Neural crest cell (in vitro differentiated cells): ENCODE measurements at regions not wholly inside any gene's neighbourhood (a gene's known extent, or its start where the extent isn't known, plus 50 kb on each side); places are given as distances from the start of the nearest gene placed in this dataset.
"Not testable (repeated sequence)": the region's sequence is repeated elsewhere in the genome, so short reads cannot be mapped to it uniquely, and the experiment has no call there.

Experiments
- DNase-seq: peaks from one replicate; pipeline ENCODE4 v3.0.0; 2021; ENCODE audit warnings: low read depth, mixed read lengths, low spot score
- H3K27ac Mint-ChIP-seq: one replicate; pipeline ENCODE4 v1.8.0; 2021; ENCODE audit warnings: mild to moderate bottlenecking, mixed read lengths; ENCODE audit not compliant: unreplicated experiment
- H3K27me3 Mint-ChIP-seq: 2 replicates; pipeline ENCODE4 v1.8.0; 2021; ENCODE audit warnings: low read depth, mild to moderate bottlenecking, mixed read lengths
- H3K36me3 Mint-ChIP-seq: 2 replicates; pipeline ENCODE4 v1.8.0; 2021; ENCODE audit warnings: low read depth, mild to moderate bottlenecking, mixed read lengths
- H3K4me1 Mint-ChIP-seq: 2 replicates; pipeline ENCODE4 v1.8.0; 2021; ENCODE audit warnings: mixed read lengths
- H3K4me3 Mint-ChIP-seq: one replicate; pipeline ENCODE4 v1.8.0; 2021; ENCODE audit warnings: mild to moderate bottlenecking, mixed read lengths
- H3K9me3 Mint-ChIP-seq: 2 replicates; pipeline ENCODE4 v1.8.0; 2021; ENCODE audit warnings: mixed read lengths
- CTCF ChIP-seq: fragments of 200-600 bp; sonication (generic); conservative IDR thresholded peaks from 2 replicates; pipeline ENCODE4 v1.5.0; 2021; ENCODE audit warnings: antibody characterized with exemption, mild to moderate bottlenecking

- no peaks in the 10 kb centered on the region for H3K9me3 Mint-ChIP-seq
- H3K4me3 Mint-ChIP-seq, result no peak overlapping the region
- no peak for TF ChIP-seq CTCF
- no peak for DNase-seq
- H3K4me1 Mint-ChIP-seq, result peaks cover 23% of the 10 kb centered on the region
- H3K27ac Mint-ChIP-seq, result no peak overlapping the region
- no peaks in the 10 kb centered on the region for H3K36me3 Mint-ChIP-seq
- H3K27me3 Mint-ChIP-seq, result no peaks in the 10 kb centered on the region
Observed at GRCh38 chr18:60064271-60064670, 164.5 kb downstream of the PMAIP1 start.

GRCh38 chr18:60062831-60063230 lies 163.0 kb downstream of the PMAIP1 start:
- not testable (repeated sequence) for H3K9me3 Mint-ChIP-seq, H3K4me3 Mint-ChIP-seq, H3K36me3 Mint-ChIP-seq, H3K27me3 Mint-ChIP-seq, DNase-seq, H3K27ac Mint-ChIP-seq
- peaks cover 22% of the 10 kb centered on the region for H3K4me1 Mint-ChIP-seq

GRCh38 chr18:60062396-60062795 lies 162.6 kb downstream of the PMAIP1 start:
- Mint-ChIP-seq H3K4me1 (peaks cover 17% of the 10 kb centered on the region), H3K27ac (no peak overlapping the region), H3K36me3 (peaks cover 3% of the 10 kb centered on the region), H3K27me3 (peaks cover 2% of the 10 kb centered on the region), H3K4me3 (no peak overlapping the region), H3K9me3 (no peaks in the 10 kb centered on the region)
- no peak for DNase-seq
- TF ChIP-seq CTCF, result no peak

- Mint-ChIP-seq H3K9me3 (no peaks in the 10 kb centered on the region), H3K27me3 (peaks cover 2% of the 10 kb centered on the region), H3K4me1 (peaks cover 7% of the 10 kb centered on the region), H3K27ac (no peak overlapping the region), H3K4me3 (no peak overlapping the region), H3K36me3 (peaks cover 3% of the 10 kb centered on the region)
- no peak for TF ChIP-seq CTCF
- no peak for DNase-seq
Observed at GRCh38 chr18:60060578-60060977, 160.8 kb downstream of the PMAIP1 start.

- H3K9me3 Mint-ChIP-seq, result no peaks in the 10 kb centered on the region
Observed at GRCh38 chr18:60060026-60060425, 160.2 kb downstream of the PMAIP1 start.

GRCh38 chr18:60059216-60059615 lies 159.4 kb downstream of the PMAIP1 start:
- Mint-ChIP-seq H3K4me3 (no peak overlapping the region), H3K27ac (no peak overlapping the region), H3K27me3 (peaks cover 2% of the 10 kb centered on the region), H3K36me3 (peaks cover 3% of the 10 kb centered on the region), H3K9me3 (no peaks in the 10 kb centered on the region), H3K4me1 (peaks cover 7% of the 10 kb centered on the region)
- no peak for DNase-seq
- no peak for TF ChIP-seq CTCF

More at GRCh38 chr18:60060026-60060425, 160.2 kb downstream of the PMAIP1 start:
- no peak for TF ChIP-seq CTCF
- peaks cover 3% of the 10 kb centered on the region for H3K36me3 Mint-ChIP-seq
- DNase-seq, result no peak
- H3K27me3 Mint-ChIP-seq, result peaks cover 2% of the 10 kb centered on the region
- peaks cover 7% of the 10 kb centered on the region for H3K4me1 Mint-ChIP-seq
- no peak overlapping the region for H3K4me3 Mint-ChIP-seq
- H3K27ac Mint-ChIP-seq, result no peak overlapping the region
